Neural crest cell (in vitro differentiated cells): ENCODE measurements at regions not wholly inside any gene's neighbourhood (a gene's known extent, or its start where the extent isn't known, plus 50 kb on each side); places are given as distances from the start of the nearest gene placed in this dataset.
"Not testable (repeated sequence)": the region's sequence is repeated elsewhere in the genome, so short reads cannot be mapped to it uniquely, and the experiment has no call there.

Source experiments
- DNase-seq: peaks from one replicate; pipeline ENCODE4 v3.0.0; 2021; ENCODE audit warnings: low read depth, mixed read lengths, low spot score
- H3K27ac Mint-ChIP-seq: one replicate; pipeline ENCODE4 v1.8.0; 2021; ENCODE audit warnings: mild to moderate bottlenecking, mixed read lengths; ENCODE audit not compliant: unreplicated experiment
- H3K27me3 Mint-ChIP-seq: 2 replicates; pipeline ENCODE4 v1.8.0; 2021; ENCODE audit warnings: low read depth, mild to moderate bottlenecking, mixed read lengths
- H3K36me3 Mint-ChIP-seq: 2 replicates; pipeline ENCODE4 v1.8.0; 2021; ENCODE audit warnings: low read depth, mild to moderate bottlenecking, mixed read lengths
- H3K4me1 Mint-ChIP-seq: 2 replicates; pipeline ENCODE4 v1.8.0; 2021; ENCODE audit warnings: mixed read lengths
- H3K4me3 Mint-ChIP-seq: one replicate; pipeline ENCODE4 v1.8.0; 2021; ENCODE audit warnings: mild to moderate bottlenecking, mixed read lengths
- H3K9me3 Mint-ChIP-seq: 2 replicates; pipeline ENCODE4 v1.8.0; 2021; ENCODE audit warnings: mixed read lengths
- TF ChIP-seq, protein P1 (sequence below): fragments of 200-600 bp; sonication (generic); conservative IDR thresholded peaks from 2 replicates; pipeline ENCODE4 v1.5.0; 2021; ENCODE audit warnings: antibody characterized with exemption, mild to moderate bottlenecking

DNA sequence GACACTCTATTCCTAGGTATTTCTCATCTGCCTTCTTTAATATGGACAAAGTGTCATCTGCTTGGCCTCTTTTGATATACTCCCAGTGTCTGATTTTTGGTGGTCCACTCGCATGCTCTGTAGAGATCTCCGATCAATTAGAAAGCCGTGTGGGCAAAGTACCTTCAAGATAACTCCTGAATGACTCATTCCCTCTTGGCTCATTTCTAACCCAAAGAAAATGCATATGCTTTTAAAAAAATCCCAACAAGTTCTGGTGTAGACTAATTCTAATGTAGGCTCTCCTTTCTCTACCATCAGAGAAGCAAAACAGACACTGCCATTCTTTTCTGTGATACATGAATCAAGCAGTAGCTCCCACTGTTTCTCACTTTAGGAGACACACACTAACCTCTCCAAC, 714.9 kb upstream of the ADGRL3 start:
- no peak for DNase-seq
- TF ChIP-seq, protein P1, sequence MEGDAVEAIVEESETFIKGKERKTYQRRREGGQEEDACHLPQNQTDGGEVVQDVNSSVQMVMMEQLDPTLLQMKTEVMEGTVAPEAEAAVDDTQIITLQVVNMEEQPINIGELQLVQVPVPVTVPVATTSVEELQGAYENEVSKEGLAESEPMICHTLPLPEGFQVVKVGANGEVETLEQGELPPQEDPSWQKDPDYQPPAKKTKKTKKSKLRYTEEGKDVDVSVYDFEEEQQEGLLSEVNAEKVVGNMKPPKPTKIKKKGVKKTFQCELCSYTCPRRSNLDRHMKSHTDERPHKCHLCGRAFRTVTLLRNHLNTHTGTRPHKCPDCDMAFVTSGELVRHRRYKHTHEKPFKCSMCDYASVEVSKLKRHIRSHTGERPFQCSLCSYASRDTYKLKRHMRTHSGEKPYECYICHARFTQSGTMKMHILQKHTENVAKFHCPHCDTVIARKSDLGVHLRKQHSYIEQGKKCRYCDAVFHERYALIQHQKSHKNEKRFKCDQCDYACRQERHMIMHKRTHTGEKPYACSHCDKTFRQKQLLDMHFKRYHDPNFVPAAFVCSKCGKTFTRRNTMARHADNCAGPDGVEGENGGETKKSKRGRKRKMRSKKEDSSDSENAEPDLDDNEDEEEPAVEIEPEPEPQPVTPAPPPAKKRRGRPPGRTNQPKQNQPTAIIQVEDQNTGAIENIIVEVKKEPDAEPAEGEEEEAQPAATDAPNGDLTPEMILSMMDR = no peak
- no peaks in the 10 kb centered on the region for H3K36me3 Mint-ChIP-seq
- no peaks in the 10 kb centered on the region for H3K4me1 Mint-ChIP-seq
- no peak overlapping the region for H3K27ac Mint-ChIP-seq
- no peak overlapping the region for H3K4me3 Mint-ChIP-seq
- no peaks in the 10 kb centered on the region for H3K27me3 Mint-ChIP-seq
- no peaks in the 10 kb centered on the region for H3K9me3 Mint-ChIP-seq

DNA sequence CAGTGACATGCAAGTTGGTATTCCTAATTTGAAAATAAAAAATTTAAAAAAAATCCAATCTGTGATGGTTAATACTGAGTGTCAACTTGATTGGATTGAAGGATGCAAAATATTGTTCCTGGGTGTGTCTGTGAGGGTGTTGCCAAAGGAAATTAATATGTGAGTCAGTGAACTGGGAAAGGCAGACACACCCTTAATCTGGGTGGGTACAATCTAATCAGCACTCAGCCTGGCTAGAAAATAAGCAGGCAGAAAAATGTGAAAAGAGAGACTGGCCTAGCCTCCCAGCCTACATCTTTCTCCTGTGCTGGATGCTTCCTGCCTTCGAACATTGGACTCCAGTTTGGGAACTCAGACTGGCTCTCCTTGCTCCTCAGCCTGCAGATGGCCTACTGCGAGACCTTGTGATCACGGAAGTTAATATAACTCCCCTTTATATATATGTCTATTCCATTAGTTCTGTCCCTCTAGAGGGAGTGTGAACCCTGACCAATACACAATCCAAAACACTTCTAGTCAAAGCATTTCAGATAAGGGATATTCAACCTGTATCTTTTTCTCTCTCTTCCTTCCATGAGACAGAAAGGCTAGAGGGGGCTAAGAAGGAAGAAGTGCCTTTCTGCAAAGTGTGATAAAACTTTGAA, 712.9 kb upstream of the ADGRL3 start:
- H3K36me3 Mint-ChIP-seq, H3K9me3 Mint-ChIP-seq, H3K4me3 Mint-ChIP-seq, H3K27ac Mint-ChIP-seq, H3K4me1 Mint-ChIP-seq, DNase-seq, H3K27me3 Mint-ChIP-seq: not testable (repeated sequence)

DNA sequence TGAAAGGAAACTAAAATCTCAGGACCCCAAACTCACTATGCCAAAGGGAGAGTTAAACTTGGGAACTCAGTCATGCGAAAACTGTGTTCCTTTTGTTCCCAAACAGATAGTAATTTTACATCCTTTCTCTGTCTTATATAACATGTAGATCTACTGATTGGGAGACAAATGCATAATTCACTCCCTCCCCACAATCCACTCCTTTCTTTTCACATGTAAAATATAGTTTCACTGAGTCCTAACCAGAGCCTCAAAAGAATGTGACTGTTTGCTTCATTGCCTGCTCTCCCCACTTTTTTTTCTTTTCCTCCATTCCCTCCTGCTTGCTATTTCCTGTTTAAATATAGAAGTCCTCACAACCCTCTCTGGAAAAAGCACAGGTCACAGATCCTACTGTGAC, 699.3 kb upstream of the ADGRL3 start:
- Mint-ChIP-seq H3K36me3 (no peaks in the 10 kb centered on the region), H3K4me3 (no peak overlapping the region), H3K27ac (peak overlapping the region; percentile 69), H3K9me3 (peaks cover 5% of the 10 kb centered on the region), H3K27me3 (no peaks in the 10 kb centered on the region), H3K4me1 (peaks cover 9% of the 10 kb centered on the region)
- TF ChIP-seq, protein P1 = no peak
- no peak for DNase-seq

- TF ChIP-seq, protein P1 = no peak
- peaks cover 6% of the 10 kb centered on the region for H3K9me3 Mint-ChIP-seq
Measured at GRCh38 chr4:60502733-60503132, 697.4 kb upstream of the ADGRL3 start.

DNA sequence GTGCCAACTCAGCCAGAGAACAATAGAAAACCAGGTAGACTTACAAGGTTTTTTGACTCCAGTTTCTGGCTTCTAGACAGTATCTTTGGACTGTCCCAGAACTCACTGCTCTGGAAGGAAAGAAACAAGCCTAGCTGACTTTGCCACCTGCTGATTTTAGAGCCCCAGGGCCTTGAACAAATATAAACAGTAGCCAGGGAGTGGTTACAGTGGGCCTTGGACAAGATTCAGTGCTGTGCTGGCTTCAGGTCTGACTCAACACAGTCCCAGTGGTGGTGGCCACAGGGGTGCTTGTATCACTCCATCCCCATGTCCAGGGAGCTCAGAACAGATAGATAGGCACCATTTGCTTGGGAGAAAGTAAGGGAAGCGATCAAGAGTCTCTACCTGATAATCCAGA, 694.1 kb upstream of the ADGRL3 start:
- no peak for DNase-seq
- Mint-ChIP-seq H3K4me1 (peaks cover 3% of the 10 kb centered on the region), H3K4me3 (no peak overlapping the region), H3K27ac (no peak overlapping the region), H3K9me3 (peaks cover 15% of the 10 kb centered on the region), H3K36me3 (no peaks in the 10 kb centered on the region), H3K27me3 (no peaks in the 10 kb centered on the region)
- TF ChIP-seq, protein P1 = no peak

More at GRCh38 chr4:60502733-60503132, 697.4 kb upstream of the ADGRL3 start:
- H3K4me3 Mint-ChIP-seq = no peak overlapping the region
- H3K36me3 Mint-ChIP-seq = no peaks in the 10 kb centered on the region
- peaks cover 9% of the 10 kb centered on the region for H3K4me1 Mint-ChIP-seq
- no peaks in the 10 kb centered on the region for H3K27me3 Mint-ChIP-seq
- no peak for DNase-seq
- H3K27ac Mint-ChIP-seq = no peak overlapping the region

DNA sequence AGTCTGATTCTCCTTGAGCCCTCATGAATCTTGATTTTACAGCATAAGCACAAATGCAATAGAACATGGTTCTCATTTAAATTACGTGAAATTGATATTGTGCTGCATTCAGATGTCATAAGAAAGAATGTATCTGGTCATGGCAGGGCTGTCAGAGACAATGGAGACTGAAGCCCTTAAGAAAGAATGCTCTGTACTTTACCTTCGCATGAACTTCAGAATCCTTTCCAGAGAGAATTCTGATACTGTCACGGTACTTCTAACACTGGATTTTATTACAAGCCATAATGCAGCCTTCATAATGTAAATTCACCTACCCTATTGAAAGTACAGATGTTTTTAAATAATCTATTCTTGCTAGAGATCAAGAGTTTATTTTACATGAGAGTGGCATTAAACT, 677.9 kb upstream of the ADGRL3 start:
- no peaks in the 10 kb centered on the region for H3K9me3 Mint-ChIP-seq
- no peak overlapping the region for H3K27ac Mint-ChIP-seq
- no peaks in the 10 kb centered on the region for H3K36me3 Mint-ChIP-seq
- TF ChIP-seq, protein P1 = no peak
- no peaks in the 10 kb centered on the region for H3K4me1 Mint-ChIP-seq
- DNase-seq = no peak
- H3K27me3 Mint-ChIP-seq = no peaks in the 10 kb centered on the region
- no peak overlapping the region for H3K4me3 Mint-ChIP-seq
